Uterus (tissue), 2 donors: ENCODE measurements at regions not wholly inside any gene's neighbourhood (a gene's known extent, or its start where the extent isn't known, plus 50 kb on each side); places are given as distances from the start of the nearest gene placed in this dataset.

Experiments
- CTCF ChIP-seq, 4 experiments: fragments of 200-600 bp in 2 of 4; fragments of 450-650 bp in 2 of 4; sonication (generic) in 2 of 4; IDR thresholded peaks; one replicate each; pipeline ENCODE4 v1.5.1; 2016 to 2019; ENCODE audit warnings: antibody characterized with exemption in 4 of 4, mild to moderate bottlenecking in 2 of 4, moderate library complexity in 1 of 4
- POLR2A ChIP-seq, 2 donors: fragments of 450-650 bp; IDR thresholded peaks; one replicate each; pipeline ENCODE4 v1.6.1; 2016; ENCODE audit warnings: antibody characterized with exemption in 2 of 2, mild to moderate bottlenecking in 1 of 2, moderate library complexity in 1 of 2

GRCh38 chr16:86245895-86246294 lies 264.4 kb upstream of the FOXF1 start:
- TF ChIP-seq CTCF (IDR thresholded peaks at IDR 0.05): no peak
- TF ChIP-seq POLR2A (IDR thresholded peaks at IDR 0.05): no peak
